Activated naive CD4-positive, alpha-beta T cell treated with anti-CD3 and anti-CD28 coated beads, Interleukin-2, amount 10 ng/mL, durations not matched to agents 7 days and 5 days (primary cell): ENCODE measurements at regions not wholly inside any gene's neighbourhood (a gene's known extent, or its start where the extent isn't known, plus 50 kb on each side); places are given as distances from the start of the nearest gene placed in this dataset.

Experiments
- CTCF ChIA-PET: fragments of 350-600 bp; sonication (Branson Sonifier 250); formaldehyde crosslinking; loops from one replicate; lab custom pipeline; 2021; ENCODE audit warnings: antibody characterized with exemption; lab: Charles Lee
- DNase-seq: peaks from one replicate; pipeline ENCODE4 v3.0.0-alpha.2; 2020
- H3K27ac Mint-ChIP-seq: one replicate; pipeline ENCODE4 v1.8.0; 2021; ENCODE audit warnings: mild to moderate bottlenecking, moderate library complexity, mixed read lengths
- H3K27me3 Mint-ChIP-seq: one replicate; pipeline ENCODE4 v1.8.0; 2021; ENCODE audit warnings: mild to moderate bottlenecking, mixed read lengths
- H3K36me3 Mint-ChIP-seq: one replicate; pipeline ENCODE4 v1.8.0; 2021; ENCODE audit warnings: mixed read lengths
- H3K4me1 Mint-ChIP-seq: one replicate; pipeline ENCODE4 v1.8.0; 2021; ENCODE audit warnings: mixed read lengths
- H3K4me3 Mint-ChIP-seq: one replicate; pipeline ENCODE4 v1.8.0; 2021; ENCODE audit warnings: mild to moderate bottlenecking, moderate library complexity, mixed read lengths
- H3K9me3 Mint-ChIP-seq: one replicate; pipeline ENCODE4 v1.8.0; 2021; ENCODE audit warnings: mixed read lengths

GRCh38 chr10:47130491-47130890 is 169.5 kb upstream of the GDF10 start:
- DNase-seq = no peak
- H3K4me3 Mint-ChIP-seq = no peak overlapping the region
- H3K27ac Mint-ChIP-seq = no peak overlapping the region
- H3K4me1 Mint-ChIP-seq = no peaks in the 10 kb centered on the region
- H3K27me3 Mint-ChIP-seq = no peaks in the 10 kb centered on the region
- H3K9me3 Mint-ChIP-seq = no peaks in the 10 kb centered on the region
- CTCF ChIA-PET = no interaction called here
- no peaks in the 10 kb centered on the region for H3K36me3 Mint-ChIP-seq

DNA sequence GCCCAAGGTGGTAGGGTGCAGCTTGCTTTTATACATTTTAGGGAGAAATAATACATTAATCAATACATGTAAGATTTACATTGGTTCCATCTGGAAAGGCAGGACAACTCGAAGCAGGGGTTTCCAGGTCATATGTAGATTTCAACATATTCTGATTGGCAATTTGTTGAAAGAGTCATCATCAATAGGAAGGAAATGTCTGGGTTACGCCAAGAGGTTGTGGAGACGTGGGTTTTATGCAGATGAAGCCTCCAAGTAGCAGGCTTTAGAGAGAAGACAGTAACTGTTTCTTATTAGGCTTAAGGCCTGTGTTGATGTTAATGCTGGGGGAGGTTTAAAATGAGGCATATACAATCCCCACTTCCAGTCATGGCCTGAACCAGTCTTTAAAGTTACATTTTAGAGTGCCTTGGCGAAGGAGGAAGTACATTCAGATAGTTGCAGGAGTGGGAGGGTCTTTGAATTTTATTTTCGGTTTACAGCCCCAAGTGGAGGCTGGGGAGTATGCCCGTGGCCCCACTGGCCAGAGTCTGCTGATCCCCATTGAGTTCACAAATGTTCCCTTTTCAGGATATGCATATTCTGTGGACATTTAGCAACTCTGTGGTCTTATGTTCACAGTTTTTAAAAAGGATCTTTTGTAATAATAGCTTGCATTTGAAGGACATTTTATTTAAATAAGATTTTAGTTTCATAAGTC is 166.0 kb upstream of the GDF10 start:
- Mint-ChIP-seq H3K27me3 (no peaks in the 10 kb centered on the region), H3K4me1 (no peaks in the 10 kb centered on the region)
- CTCF ChIA-PET = no interaction called here

GRCh38 chr10:47136866-47137265 is 163.1 kb upstream of the GDF10 start:
- Mint-ChIP-seq H3K27me3 (no peaks in the 10 kb centered on the region), H3K4me3 (no peak overlapping the region), H3K36me3 (no peaks in the 10 kb centered on the region), H3K27ac (no peak overlapping the region), H3K9me3 (no peaks in the 10 kb centered on the region), H3K4me1 (no peaks in the 10 kb centered on the region)
- CTCF ChIA-PET = no interaction called here
- DNase-seq = no peak

More for the DNA sequence above, 166.0 kb upstream of the GDF10 start:
- H3K27ac Mint-ChIP-seq = no peak overlapping the region
- H3K4me3 Mint-ChIP-seq = no peak overlapping the region
- H3K36me3 Mint-ChIP-seq = no peaks in the 10 kb centered on the region
- H3K9me3 Mint-ChIP-seq = no peaks in the 10 kb centered on the region
- DNase-seq = no peak

DNA sequence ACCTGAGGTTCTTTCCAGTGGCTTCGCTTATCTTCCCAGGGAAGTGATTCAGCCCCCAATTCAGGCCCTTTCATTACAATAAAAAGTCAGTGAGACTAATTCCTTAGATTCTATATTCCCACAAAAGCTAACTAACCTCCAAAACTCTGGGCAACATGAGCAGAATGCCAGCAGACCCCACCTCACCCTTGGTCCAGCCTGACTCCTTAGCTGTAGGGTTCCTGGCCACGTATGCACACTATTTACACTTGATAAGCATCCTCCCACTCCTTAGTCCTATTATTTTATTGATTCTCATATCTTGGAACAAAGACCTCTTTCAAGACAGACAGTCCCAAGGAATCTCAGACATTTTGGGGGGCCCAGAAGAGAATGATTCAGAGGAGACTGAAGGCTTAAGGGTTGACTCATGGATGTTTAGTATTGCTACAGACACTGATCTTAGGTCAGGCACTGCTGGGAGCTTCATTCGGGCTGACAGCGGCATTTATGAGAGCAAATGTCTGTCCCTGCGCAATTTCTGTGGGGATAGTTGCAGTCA is 162.6 kb upstream of the GDF10 start:
- H3K9me3 Mint-ChIP-seq = no peaks in the 10 kb centered on the region
- no peak overlapping the region for H3K27ac Mint-ChIP-seq
- no peaks in the 10 kb centered on the region for H3K36me3 Mint-ChIP-seq
- H3K4me3 Mint-ChIP-seq = no peak overlapping the region
- no peaks in the 10 kb centered on the region for H3K27me3 Mint-ChIP-seq
- DNase-seq = no peak
- CTCF ChIA-PET = no interaction called here
- no peaks in the 10 kb centered on the region for H3K4me1 Mint-ChIP-seq

DNA sequence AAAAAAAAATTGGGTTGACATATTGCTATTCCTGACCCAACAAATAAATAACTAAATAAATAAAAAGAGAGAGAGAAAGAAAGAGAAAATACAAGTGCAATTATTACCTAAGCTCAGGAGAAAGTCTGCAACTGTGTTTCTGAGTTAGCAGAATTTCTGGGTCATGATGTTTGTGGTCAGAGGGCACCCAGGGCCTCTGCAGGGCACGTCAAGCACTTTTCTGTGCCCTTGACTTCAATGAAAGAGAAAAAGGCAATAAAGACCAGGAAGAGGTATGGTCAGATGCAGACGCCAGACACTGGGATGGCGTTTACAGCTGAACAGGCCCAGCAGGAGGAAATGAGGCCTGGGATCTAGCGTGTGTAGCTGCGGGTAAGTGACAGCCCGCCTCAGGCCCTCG is 160.9 kb upstream of the GDF10 start:
- H3K27me3 Mint-ChIP-seq = no peaks in the 10 kb centered on the region
- H3K27ac Mint-ChIP-seq = no peak overlapping the region
- DNase-seq = no peak
- no peak overlapping the region for H3K4me3 Mint-ChIP-seq
- H3K9me3 Mint-ChIP-seq = no peaks in the 10 kb centered on the region
- CTCF ChIA-PET = no interaction called here
- H3K36me3 Mint-ChIP-seq = no peaks in the 10 kb centered on the region
- H3K4me1 Mint-ChIP-seq = no peaks in the 10 kb centered on the region

- no peak for DNase-seq
- CTCF ChIA-PET = no interaction called here
- no peaks in the 10 kb centered on the region for H3K4me1 Mint-ChIP-seq
- H3K27ac Mint-ChIP-seq = no peak overlapping the region
- no peaks in the 10 kb centered on the region for H3K36me3 Mint-ChIP-seq
- no peak overlapping the region for H3K4me3 Mint-ChIP-seq
- no peaks in the 10 kb centered on the region for H3K9me3 Mint-ChIP-seq
- H3K27me3 Mint-ChIP-seq = no peaks in the 10 kb centered on the region
Measured at GRCh38 chr10:47140761-47141348, 159.1 kb upstream of the GDF10 start.

GRCh38 chr10:47141349-47141748 is 158.6 kb upstream of the GDF10 start:
- CTCF ChIA-PET = no interaction called here
- DNase-seq = no peak
- no peak overlapping the region for H3K27ac Mint-ChIP-seq
- no peaks in the 10 kb centered on the region for H3K9me3 Mint-ChIP-seq
- H3K36me3 Mint-ChIP-seq = no peaks in the 10 kb centered on the region
- no peaks in the 10 kb centered on the region for H3K4me1 Mint-ChIP-seq
- no peaks in the 10 kb centered on the region for H3K27me3 Mint-ChIP-seq
- no peak overlapping the region for H3K4me3 Mint-ChIP-seq

- Mint-ChIP-seq H3K9me3 (no peaks in the 10 kb centered on the region), H3K36me3 (no peaks in the 10 kb centered on the region), H3K4me1 (no peaks in the 10 kb centered on the region), H3K4me3 (no peak overlapping the region), H3K27me3 (no peaks in the 10 kb centered on the region), H3K27ac (no peak overlapping the region)
- CTCF ChIA-PET = no interaction called here
- no peak for DNase-seq
Measured at GRCh38 chr10:47143072-47143471, 156.9 kb upstream of the GDF10 start.

DNA sequence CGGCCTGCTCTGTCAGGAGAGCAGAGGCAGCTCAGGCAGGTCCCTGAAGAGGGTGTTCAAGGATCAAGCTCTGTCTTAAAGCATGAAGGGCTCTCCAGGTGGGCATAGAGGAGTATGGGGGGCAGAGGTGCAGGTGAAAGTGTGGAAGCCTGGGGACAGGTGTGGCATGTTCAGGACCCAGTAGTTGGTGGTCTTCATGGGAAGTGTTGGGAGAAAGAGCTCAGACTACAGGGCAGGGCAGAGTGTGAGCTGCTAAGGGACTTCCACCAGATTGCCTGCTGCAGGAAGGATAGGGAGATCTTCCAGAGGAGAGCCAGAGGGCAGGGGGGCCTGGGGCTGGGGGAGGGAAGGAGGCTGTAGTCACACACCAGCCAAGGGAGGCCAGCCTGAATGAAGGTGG is 156.5 kb upstream of the GDF10 start:
- Mint-ChIP-seq H3K27ac (no peak overlapping the region), H3K4me1 (no peaks in the 10 kb centered on the region), H3K9me3 (no peaks in the 10 kb centered on the region), H3K4me3 (no peak overlapping the region), H3K36me3 (no peaks in the 10 kb centered on the region), H3K27me3 (no peaks in the 10 kb centered on the region)
- no peak for DNase-seq
- CTCF ChIA-PET = no interaction called here

GRCh38 chr10:47144525-47144924 is 155.5 kb upstream of the GDF10 start:
- no peak for DNase-seq
- Mint-ChIP-seq H3K4me3 (no peak overlapping the region), H3K27me3 (peaks cover 1% of the 10 kb centered on the region), H3K9me3 (no peaks in the 10 kb centered on the region), H3K36me3 (no peaks in the 10 kb centered on the region), H3K4me1 (no peaks in the 10 kb centered on the region), H3K27ac (no peak overlapping the region)
- CTCF ChIA-PET = no interaction called here

DNA sequence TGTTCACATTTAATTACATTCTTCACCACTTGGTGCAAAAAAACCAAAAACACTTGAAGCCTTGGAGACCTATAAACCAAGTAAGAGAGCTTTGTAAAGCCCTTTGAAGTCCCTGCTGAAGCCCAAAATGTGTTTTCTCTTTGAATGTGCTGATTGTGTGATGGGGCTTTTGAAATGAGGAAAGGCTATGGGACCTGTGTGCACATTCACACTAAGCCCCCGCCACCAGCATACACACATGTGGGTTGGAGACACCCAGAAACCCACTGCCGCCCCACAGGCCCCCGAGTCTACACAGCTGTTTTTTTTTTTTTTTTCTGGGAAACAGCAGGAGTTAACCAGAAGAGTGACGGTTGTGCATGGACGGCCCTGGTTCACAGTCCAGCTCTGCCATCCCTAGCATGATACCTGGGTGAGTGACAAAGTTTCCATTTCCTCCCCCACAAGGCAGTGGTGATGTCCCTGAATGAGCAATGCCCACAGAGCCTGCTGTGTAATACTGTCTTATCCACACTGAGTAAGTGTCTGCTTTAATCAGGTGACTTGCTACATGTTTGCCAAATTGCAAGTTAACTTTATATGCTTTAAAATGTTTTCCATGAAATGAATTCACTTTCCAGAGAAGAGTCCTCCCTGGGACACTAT is 154.6 kb upstream of the GDF10 start:
- H3K27me3 Mint-ChIP-seq = peaks cover 10% of the 10 kb centered on the region
- H3K4me3 Mint-ChIP-seq = no peak overlapping the region
- no peaks in the 10 kb centered on the region for H3K36me3 Mint-ChIP-seq
- CTCF ChIA-PET = no interaction called here
- DNase-seq = no peak
- H3K4me1 Mint-ChIP-seq = no peaks in the 10 kb centered on the region
- no peak overlapping the region for H3K27ac Mint-ChIP-seq
- H3K9me3 Mint-ChIP-seq = no peaks in the 10 kb centered on the region

DNA sequence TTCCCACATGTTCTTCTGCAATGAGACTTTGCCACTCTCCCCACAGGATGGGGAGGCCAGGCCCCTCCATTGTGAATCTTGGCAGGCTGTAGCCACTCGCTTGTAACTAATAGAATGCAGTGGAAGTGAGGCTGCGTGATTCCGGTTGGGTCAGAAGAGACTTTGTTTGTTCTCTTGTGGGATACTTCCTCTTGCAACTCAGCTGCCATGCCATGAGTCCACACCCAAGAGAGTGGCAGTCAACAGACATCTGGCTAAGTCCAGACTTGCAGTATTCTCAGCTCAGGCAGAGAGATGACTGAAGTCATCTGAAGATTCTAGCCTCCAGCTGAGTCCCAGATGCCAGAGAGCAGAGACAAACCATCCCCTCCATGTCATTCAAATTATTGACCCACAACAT is 153.4 kb upstream of the GDF10 start:
- Mint-ChIP-seq H3K27me3 (peaks cover 12% of the 10 kb centered on the region), H3K4me3 (no peak overlapping the region), H3K9me3 (no peaks in the 10 kb centered on the region), H3K27ac (no peak overlapping the region), H3K4me1 (no peaks in the 10 kb centered on the region), H3K36me3 (no peaks in the 10 kb centered on the region)
- CTCF ChIA-PET = no interaction called here
- DNase-seq = no peak

DNA sequence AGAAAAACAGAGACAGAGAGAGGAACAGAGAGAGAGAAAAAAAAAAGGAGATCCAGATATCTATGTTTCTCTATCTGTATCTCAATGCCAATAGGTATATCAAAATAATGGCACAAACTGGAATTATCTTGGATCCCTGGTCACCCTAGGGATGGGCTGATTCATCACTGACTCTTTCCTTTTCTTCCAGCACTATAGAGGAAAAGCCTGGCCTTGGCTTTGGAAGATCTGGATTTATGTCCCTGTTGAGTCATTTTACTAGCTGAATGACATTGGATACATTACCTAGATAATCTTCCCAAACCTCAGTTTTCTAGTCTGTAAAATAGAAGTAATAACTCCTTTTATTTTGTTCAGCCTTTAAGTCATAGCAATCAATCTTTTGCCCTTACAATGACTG is 152.8 kb upstream of the GDF10 start:
- no peak for DNase-seq
- H3K27ac Mint-ChIP-seq = no peak overlapping the region
- no peaks in the 10 kb centered on the region for H3K4me1 Mint-ChIP-seq

GRCh38 chr10:47150581-47150980 is 149.4 kb upstream of the GDF10 start:
- Mint-ChIP-seq H3K9me3 (peaks cover 11% of the 10 kb centered on the region), H3K27ac (no peak overlapping the region)
- CTCF ChIA-PET = no interaction called here

More for the DNA sequence above, 152.8 kb upstream of the GDF10 start:
- no peaks in the 10 kb centered on the region for H3K9me3 Mint-ChIP-seq
- CTCF ChIA-PET = no interaction called here
- H3K27me3 Mint-ChIP-seq = peaks cover 12% of the 10 kb centered on the region
- no peak overlapping the region for H3K4me3 Mint-ChIP-seq
- H3K36me3 Mint-ChIP-seq = no peaks in the 10 kb centered on the region

GRCh38 chr10:47151920-47152319 is 148.1 kb upstream of the GDF10 start:
- no peak for DNase-seq
- H3K27me3 Mint-ChIP-seq = peaks cover 20% of the 10 kb centered on the region
- H3K4me1 Mint-ChIP-seq = no peaks in the 10 kb centered on the region
- H3K27ac Mint-ChIP-seq = no peak overlapping the region
- H3K36me3 Mint-ChIP-seq = no peaks in the 10 kb centered on the region
- H3K9me3 Mint-ChIP-seq = peaks cover 14% of the 10 kb centered on the region
- H3K4me3 Mint-ChIP-seq = no peak overlapping the region
- CTCF ChIA-PET = interaction anchor here (1.2 kb wide), 1 partner anchor 81 kb away, joined by 3 read pairs; no protein-coding TSS in a partner anchor

More at GRCh38 chr10:47150581-47150980, 149.4 kb upstream of the GDF10 start:
- no peak for DNase-seq
- Mint-ChIP-seq H3K4me1 (no peaks in the 10 kb centered on the region), H3K27me3 (peaks cover 15% of the 10 kb centered on the region), H3K4me3 (no peak overlapping the region), H3K36me3 (no peaks in the 10 kb centered on the region)
